ENCODE measurements at regions not wholly inside any gene's neighbourhood (a gene's known extent, or its start where the extent isn't known, plus 50 kb on each side); places are given as distances from the start of the nearest gene placed in this dataset.

GRCh38 chr10:80771285-80771684 is 233.6 kb downstream of the SH2D4B start:
- TF ChIP-seq MAX (IDR thresholded peaks at IDR 0.05) (no peak), TAF1 (IDR thresholded peaks at IDR 0.05; ENCODE audit: low read depth) (no peak), REST (IDR thresholded peaks at IDR 0.05; ENCODE audit: low read depth) (no peak), RAD21 (IDR thresholded peaks at IDR 0.05; ENCODE audit: low read depth) (no peak), EGR1 (IDR thresholded peaks at IDR 0.05) (no peak), YY1 (IDR thresholded peaks at IDR 0.05; ENCODE audit: low read depth) (no peak), NFIC (IDR thresholded peaks at IDR 0.05) (no peak), CEBPB (IDR thresholded peaks at IDR 0.05) (no peak), CREB1 (IDR thresholded peaks at IDR 0.05; ENCODE audit: low read depth) (no peak)

All from Ishikawa (cell line).